NCI-H2107 treated with DMSO at 0.1 percent for 48 hours (cell line): ENCODE measurements at regions not wholly inside any gene's neighbourhood (a gene's known extent, or its start where the extent isn't known, plus 50 kb on each side); places are given as distances from the start of the nearest gene placed in this dataset.

Source experiments
- DNase-seq: peaks from one replicate; lab custom pipeline; 2025; ENCODE audit not compliant: unreplicated experiment; lab: John Stamatoyannopoulos, UW

- no peak for DNase-seq
Measured at GRCh38 chr3:146929696-146930095, 324.6 kb upstream of the PLSCR5 start.

- DNase-seq = no peak
Measured at GRCh38 chr3:146928421-146929059, 323.4 kb upstream of the PLSCR5 start.

- no peak for DNase-seq
Measured at GRCh38 chr3:146921693-146922092, 316.5 kb upstream of the PLSCR5 start.

DNA sequence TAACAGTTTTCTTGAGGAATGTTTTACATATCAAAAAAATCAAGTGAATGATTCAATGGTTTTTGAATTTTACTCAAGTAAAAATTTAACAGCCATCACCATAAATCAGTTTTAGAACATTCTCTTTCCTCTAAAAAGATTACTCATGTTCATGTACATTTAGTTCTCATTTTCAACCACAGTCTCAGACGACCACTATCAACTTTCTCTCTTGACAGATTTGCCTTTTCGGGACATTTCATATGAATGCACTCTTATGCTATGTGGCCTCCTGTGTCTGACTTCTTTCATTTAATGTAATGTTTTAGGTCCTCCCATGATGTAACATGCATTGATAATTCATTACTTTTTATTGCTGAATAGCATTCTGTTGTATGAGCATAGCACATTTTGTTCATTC lies 309.3 kb upstream of the PLSCR5 start:
- DNase-seq = no peak

GRCh38 chr3:146912241-146913015 lies 307.3 kb upstream of the PLSCR5 start:
- no peak for DNase-seq

- DNase-seq = no peak
Measured at GRCh38 chr3:146903927-146904326, 298.8 kb upstream of the PLSCR5 start.

GRCh38 chr3:146899171-146899570 lies 294.0 kb upstream of the PLSCR5 start:
- no peak for DNase-seq

DNA sequence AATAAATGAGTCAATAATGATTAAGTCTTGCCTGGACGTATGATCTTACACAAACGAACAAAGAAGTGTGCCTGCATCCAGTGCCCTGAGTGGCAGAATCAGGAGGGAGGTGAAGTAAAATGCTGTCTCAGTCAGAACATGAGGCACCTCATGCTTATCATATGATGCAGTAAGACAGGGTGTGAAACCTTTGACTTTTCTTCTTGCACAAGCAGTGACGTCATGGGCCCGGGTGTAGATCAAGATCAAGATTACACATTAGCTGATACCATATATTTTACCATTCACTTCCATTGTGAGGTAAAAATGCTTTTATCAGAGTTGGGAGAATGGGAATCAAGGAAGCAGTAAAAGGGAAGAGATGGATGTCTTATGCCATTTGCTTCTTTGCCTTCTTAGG lies 291.6 kb upstream of the PLSCR5 start:
- DNase-seq = no peak

GRCh38 chr3:146895026-146895749 lies 290.0 kb upstream of the PLSCR5 start:
- DNase-seq = no peak

- DNase-seq = no peak
Measured at GRCh38 chr3:146894406-146894805, 289.3 kb upstream of the PLSCR5 start.

- DNase-seq = no peak
Measured at GRCh38 chr3:146892041-146892440, 286.9 kb upstream of the PLSCR5 start.

- no peak for DNase-seq
Measured at GRCh38 chr3:146889626-146890025, 284.5 kb upstream of the PLSCR5 start.

GRCh38 chr3:146888176-146888575 lies 283.0 kb upstream of the PLSCR5 start:
- no peak for DNase-seq

DNA sequence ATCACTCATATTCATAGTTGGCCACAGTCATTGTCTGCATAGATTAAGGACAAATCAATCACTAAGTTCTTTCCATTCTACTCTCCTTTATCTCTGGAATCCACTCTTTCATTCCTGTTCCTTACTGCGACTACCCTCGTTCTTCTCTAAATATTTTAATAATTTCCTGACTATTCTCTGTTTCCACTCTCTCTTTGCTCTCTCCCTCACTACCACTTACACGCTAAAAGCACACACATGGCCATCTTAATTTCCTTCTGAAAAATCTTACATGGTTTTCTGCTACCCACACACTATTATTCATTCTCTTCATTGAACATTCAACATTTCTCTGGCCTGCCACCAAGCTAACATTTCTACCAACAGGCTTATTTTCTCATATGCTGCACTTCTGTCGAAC lies 279.6 kb upstream of the PLSCR5 start:
- DNase-seq = no peak

GRCh38 chr3:146884296-146884695 lies 279.1 kb upstream of the PLSCR5 start:
- no peak for DNase-seq

- no peak for DNase-seq
Measured at GRCh38 chr3:146883288-146883687, 278.1 kb upstream of the PLSCR5 start.

DNA sequence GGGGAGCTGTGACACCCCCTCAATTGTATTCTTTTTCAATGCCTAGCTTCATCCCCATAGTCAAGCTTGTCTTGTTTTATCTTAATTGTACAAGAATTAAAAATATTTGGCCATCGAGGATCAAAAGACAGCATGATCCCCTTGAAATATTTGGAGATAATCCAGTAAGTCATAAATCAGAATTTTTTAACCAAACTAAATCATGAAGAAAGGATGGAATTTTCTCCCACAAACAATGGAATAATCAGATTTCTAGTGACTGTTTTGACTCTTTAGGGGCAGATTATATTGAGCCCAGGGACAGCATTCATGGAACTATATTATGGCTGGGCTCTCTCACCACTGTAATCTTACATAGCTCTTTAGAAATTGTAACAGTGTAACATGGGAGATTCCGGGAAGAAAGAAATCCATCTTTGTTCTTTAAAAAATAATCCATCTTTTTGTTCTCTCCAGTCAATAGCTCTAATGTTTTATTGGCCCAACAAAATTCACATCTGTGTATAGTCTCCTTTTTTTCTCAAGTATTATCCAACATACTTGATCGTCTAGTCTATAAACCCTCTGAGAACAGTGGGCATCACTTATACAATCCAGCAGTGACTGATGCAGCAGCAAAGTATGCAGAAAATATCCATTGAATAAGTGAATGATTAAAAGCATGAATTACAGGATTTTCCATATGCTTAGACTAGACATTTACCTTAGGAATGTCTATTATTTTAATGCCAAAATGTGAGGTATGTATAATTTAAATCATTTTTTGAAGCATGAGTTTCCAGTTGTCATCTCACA lies 277.0 kb upstream of the PLSCR5 start:
- no peak for DNase-seq

GRCh38 chr3:146881356-146881755 lies 276.2 kb upstream of the PLSCR5 start:
- DNase-seq = no peak

DNA sequence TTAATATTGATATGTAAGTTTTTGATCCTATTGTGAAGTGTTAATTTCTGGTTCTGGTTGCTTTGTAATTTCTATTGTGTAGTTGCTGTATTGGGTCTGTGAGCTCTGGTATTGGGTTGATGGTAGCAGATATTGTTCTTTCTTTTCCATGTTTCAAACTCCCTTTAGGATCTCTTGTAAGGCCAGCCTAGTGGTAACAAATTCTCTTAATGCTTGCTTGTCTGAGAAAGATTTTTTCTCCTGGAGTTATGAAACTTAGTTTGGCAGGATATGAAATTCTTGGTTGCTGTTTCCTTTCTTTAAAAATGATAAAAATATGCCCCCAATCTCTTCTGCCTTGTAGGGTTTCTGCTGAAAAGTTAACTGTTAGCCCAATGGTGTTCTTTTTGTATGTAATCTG lies 268.6 kb upstream of the PLSCR5 start:
- no peak for DNase-seq

GRCh38 chr3:146865175-146865755 lies 260.1 kb upstream of the PLSCR5 start:
- DNase-seq = no peak

DNA sequence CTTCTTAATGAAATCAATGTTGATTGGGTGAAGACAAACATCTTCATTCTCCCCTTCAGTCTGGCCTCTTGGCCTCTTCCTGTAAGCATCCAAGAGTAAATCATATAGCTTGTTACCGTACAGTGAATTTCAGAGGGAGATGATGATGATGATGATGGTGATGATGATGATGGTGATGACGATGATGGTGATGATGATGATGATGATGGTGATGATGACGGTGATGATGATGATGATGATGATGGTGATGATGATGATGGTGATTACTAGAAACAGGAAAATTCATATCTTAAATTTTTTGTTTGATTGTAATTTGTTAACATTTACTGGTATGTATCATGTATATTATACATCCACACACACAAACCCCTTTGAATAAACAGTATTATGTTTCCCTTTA lies 256.1 kb upstream of the PLSCR5 start:
- no peak for DNase-seq
